HG03095 (cell line): ENCODE measurements at regions not wholly inside any gene's neighbourhood (a gene's known extent, or its start where the extent isn't known, plus 50 kb on each side); places are given as distances from the start of the nearest gene placed in this dataset.
"Not testable (repeated sequence)": the region's sequence is repeated elsewhere in the genome, so short reads cannot be mapped to it uniquely, and the experiment has no call there.

ENCODE experiments used
- ATAC-seq: cut with Tn5 transposase; IDR thresholded peaks from one replicate; pipeline ENCODE4 v1.9.1; 2021; ENCODE audit warnings: moderate library complexity; ENCODE audit not compliant: unreplicated experiment

- ATAC-seq, result no peak
Measured at GRCh38 chr2:194603429-194603828, 1053.6 kb upstream of the SLC39A10 start.

DNA sequence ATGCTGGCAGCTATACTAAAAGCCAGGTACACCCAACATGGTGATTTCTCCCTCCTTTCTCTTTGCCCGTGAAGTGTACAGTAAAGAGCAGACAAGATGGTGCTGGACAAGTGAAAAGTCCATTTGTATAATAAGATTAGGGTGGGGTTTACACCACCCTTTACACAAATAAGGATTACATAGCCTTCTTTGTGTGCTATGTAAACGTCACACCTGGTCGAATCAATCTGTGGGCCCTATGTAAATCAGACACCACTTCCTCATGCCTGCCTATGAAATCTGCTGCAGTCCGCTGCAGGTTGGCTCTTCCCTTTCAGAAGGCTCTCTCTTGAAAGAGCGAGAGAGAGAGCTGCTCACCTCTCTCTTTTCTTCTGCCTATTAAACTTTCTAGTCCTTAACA, 1054.3 kb upstream of the SLC39A10 start:
- no peak for ATAC-seq

- ATAC-seq, result no peak
Measured at GRCh38 chr2:194591192-194591591, 1065.8 kb upstream of the SLC39A10 start.

GRCh38 chr2:194587739-194588270, 1069.2 kb upstream of the SLC39A10 start:
- no peak for ATAC-seq

- ATAC-seq, result peak; percentile 31
Measured at GRCh38 chr2:194567661-194568017, 1089.4 kb upstream of the SLC39A10 start.

DNA sequence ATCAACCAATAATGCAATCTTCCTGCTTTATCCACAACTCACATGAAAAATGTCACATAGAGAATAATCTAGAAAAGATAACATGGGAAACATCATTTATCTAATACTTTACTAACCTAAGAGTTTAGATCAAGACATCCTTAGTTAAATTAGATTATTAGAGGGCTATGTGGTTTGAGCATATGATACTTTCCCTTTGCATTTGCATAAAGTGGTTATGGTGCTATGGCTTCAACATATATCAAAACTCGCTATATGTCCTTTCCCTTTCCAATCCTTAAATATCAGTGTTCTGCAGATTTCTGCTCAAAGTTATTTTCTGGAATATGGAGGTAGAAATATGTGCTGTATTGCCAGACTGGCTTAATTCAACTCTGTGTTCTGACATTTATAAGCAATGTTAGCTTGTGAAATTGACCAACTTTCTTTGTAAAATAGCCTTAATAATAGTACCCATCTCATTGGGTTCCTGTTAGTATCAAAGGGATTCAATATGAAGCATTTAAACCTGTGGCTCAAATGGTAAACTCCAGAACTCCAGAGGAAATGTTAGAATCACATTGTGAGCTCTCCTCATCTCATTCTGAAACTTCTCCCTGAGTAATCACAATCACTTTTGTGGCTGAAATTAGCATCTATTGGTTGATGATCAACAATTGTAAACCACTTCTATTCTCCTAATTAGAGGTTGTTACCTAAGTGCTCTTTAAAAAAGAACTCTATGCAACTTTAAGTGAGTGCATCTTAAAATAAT, 1089.9 kb upstream of the SLC39A10 start:
- ATAC-seq, result peak; percentile 77

- ATAC-seq, result no peak
Measured at GRCh38 chr2:194564422-194564821, 1092.6 kb upstream of the SLC39A10 start.

- ATAC-seq, result no peak
Measured at GRCh38 chr2:194562329-194562728, 1094.7 kb upstream of the SLC39A10 start.

DNA sequence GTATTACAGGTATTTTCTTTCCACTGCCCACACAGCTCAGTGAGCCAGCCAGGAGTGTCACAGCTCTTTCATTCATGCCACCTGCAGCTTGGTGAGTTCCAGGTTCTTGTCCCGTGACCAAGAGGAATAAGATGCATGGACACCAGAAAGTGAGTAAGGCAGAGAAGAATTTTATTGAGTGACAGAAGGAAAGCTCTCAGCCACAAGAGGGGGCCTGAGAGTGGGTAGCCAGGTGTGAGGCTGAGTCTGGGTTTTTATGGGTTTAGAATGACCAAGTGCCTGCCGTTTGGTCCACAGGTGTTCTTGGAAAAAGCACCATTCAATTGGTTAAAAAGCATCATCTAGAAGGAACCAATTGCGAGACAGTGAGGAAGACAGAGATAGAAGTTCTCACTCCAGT, 1097.1 kb upstream of the SLC39A10 start:
- no peak for ATAC-seq

DNA sequence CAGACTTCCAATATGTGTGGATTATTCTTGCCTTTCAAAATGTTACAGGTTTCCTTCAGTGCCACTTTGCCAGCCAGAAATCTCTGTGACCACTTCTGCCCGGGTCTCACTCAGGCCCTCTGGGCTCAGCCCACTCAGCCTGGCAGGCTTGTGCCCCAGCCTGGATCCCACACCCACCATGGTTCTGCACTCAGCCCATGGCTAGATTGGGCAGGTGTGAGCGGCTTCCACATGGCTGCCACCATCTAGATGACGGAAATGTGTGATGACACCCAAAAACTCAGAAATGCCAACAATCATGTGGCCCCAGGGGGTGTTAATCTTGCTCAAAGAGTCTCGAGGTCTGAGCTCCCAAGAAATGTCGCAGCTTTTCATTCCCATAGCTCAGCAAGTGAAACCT, 1097.5 kb upstream of the SLC39A10 start:
- no peak for ATAC-seq

DNA sequence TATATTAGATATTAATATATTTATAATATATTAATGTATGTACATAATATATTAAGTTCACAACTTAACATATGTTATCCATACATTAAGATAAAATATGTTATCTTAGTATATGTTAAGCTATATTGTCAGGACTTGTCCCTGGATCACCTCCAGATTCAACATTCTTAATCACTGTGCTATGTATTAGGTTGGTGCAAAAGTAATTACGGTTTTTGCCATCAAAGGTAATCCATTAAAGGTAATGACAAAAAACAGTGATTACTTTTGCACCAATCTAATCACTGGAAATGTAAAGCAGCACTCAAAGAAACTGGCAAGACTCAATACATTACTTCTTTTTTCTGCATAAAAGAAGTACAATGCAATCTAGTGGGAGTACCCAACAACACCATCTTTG, 1099.0 kb upstream of the SLC39A10 start:
- ATAC-seq, result no peak

- ATAC-seq, result no peak
Measured at GRCh38 chr2:194556629-194557028, 1100.4 kb upstream of the SLC39A10 start.

DNA sequence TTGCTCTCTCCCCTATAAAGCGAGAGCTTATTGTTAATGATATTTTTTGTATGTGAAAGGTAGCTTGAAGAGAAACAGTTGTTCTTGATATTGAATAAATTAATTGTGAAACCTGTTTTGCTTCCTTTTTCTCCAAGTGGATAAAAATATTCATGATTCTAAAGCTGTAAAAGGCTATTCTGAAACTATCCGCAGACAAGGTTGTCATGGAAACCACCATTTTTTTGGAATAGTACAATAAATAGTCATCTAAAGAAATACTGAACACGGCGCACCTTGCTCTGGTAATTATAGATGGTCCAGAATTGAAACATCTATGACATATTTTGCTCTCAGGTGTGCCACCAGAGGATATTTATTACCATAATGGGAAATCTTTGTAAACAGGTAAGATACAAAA, 1103.0 kb upstream of the SLC39A10 start:
- ATAC-seq, result no peak

- no peak for ATAC-seq
Measured at GRCh38 chr2:194550702-194551101, 1106.3 kb upstream of the SLC39A10 start.

DNA sequence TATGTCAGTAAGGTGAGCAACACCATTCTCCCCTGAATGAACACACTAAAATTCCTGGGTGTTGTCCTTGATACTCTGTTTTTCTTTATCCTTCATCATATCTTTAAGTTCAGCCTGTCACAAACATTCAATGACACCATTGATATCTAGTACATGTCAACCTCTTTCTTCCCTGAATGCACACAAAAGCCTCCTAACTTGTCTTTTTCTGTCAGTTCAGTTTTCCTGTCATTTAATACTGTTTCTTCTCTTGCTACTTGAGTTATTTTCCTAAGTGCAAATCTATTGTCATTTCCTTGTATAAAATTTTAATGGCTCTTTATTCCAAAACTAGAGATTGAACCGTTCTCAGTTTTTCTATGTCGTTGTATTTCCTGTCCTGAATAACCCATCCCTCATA, 1107.6 kb upstream of the SLC39A10 start:
- ATAC-seq, result no peak

DNA sequence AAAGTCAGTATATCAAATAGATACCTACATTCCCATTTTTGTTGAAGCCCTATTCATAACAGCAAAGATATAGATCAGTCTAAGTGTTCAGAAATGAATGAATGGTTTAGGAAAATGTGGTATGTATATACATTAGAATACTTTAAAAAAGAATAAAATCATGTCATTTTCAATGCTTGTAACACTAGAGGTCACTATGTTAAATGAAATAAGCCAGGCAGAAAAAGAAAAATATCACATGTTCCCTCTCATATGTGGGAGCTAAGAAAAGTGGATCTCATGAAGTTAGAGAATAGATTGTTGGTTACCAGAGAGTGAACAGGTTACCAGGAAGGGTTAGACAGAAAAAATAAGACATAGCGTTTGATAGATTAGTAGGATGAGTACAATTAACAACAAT, 1111.0 kb upstream of the SLC39A10 start:
- ATAC-seq, result no peak

DNA sequence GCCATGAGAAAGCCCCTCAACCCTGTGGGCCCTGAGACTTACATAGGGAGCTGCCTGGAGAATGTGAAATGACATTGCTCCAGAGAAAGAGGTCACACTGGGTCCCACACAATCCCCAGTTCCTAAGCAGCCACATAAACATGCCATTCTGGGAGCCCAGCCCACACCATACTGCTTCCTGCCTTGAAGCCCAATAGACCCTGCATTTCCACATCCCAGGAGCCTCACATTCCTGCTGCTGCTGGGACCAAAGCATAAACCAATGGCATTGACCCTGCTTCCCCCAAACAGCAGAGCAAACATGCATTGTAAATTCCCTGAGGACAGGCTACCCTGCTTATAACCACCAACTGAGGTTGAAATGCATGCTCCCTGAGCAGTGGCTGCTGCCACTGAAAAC, 1117.6 kb upstream of the SLC39A10 start:
- no peak for ATAC-seq

DNA sequence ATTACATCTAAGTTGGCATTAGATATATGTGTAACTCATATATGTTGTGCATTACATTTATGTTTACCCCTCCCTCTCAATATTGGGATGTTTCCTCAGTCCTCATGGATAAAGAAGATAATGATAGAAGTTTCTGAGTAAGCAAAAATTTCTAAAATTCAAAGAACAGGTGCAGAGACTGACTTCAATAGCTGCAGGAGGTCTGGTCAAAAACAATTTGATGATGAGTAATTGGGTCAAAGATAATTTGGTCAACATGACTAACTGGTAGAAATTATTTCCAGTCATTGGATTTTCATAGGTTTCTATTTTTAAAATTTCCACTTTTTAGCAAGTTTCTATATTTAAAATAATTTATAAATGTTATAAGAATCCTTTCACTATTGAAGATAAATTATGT, 1130.9 kb upstream of the SLC39A10 start:
- no peak for ATAC-seq

GRCh38 chr2:194514281-194514680, 1142.7 kb upstream of the SLC39A10 start:
- no peak for ATAC-seq

- ATAC-seq, result not testable (repeated sequence)
Measured at GRCh38 chr2:194511070-194511469, 1146.0 kb upstream of the SLC39A10 start.

DNA sequence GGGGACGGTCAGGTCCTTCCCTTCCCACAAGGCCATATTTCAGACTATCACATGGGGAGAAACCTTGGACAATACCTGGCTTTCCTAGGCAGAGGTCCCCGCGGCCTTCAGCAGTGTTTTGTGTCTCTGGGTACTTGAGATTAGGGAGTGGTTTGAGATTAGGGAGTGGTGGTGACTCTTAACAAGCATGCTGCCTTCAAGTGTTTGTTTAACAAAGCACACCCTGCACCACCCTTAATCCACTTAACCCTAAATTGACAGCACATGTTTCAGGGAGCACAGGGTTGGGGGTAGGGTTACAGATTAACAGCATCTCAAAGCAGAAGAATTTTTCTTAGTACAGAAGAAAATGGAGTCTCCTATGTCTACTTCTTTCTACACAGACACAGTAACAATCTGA, 1152.2 kb upstream of the SLC39A10 start:
- ATAC-seq, result not testable (repeated sequence)

DNA sequence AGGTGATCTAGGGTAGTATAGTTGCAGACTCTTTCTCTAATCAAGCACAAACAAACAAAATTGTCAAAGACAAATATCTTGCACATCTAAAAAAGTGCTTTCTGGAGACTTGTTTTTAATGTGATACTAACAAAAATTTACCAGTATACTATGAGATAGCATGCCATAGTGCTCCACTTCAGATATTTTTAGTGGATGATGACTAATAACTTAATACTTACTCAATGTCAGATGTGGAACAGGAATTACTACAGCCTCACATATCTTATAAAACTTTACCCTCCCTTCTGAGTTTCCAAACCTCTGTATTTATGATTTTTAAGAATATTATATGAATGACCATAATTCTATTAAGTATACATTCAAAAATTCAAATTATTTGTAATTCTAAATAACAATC, 1162.0 kb upstream of the SLC39A10 start:
- ATAC-seq, result no peak

- no peak for ATAC-seq
Measured at GRCh38 chr2:194494401-194494800, 1162.6 kb upstream of the SLC39A10 start.
